ENCODE measurements at regions not wholly inside any gene's neighbourhood (a gene's known extent, or its start where the extent isn't known, plus 50 kb on each side); places are given as distances from the start of the nearest gene placed in this dataset.

DNA sequence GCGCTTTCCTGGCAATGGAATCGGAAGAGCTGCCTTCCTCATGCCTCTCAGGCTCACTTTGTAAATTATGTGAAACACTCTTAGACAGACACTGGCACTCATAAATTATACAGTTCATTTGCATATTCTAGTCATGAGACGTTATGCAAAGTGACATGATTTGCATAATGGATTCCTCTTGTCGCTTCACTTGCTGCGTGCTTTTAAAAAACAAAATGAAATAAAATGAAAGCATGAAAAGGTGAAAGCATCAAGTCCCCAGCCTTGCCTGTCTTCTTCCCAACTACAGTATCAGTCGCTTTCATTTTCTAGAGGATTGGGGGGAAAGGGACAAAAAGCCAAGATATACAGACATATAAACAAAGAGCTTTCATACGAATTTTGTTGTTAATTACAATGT, 252.8 kb upstream of the PMFBP1 start:
- Histone ChIP-seq H3K27me3 (ENCODE audit: insufficient read depth, low read depth) (no peaks in the 10 kb centered on the region), H3K9ac (no peak overlapping the region), H3K4me3 (IDR thresholded peaks at IDR 0.05; ENCODE audit: insufficient read depth, low read depth, low read length) (no peak overlapping the region), H4K20me1 (ENCODE audit: insufficient read depth) (no peaks in the 10 kb centered on the region), H3K79me2 (ENCODE audit: insufficient read depth, low read depth) (no peaks in the 10 kb centered on the region), H2AFZ (ENCODE audit: low read depth) (no peak overlapping the region), H3K4me1 (ENCODE audit: low read depth, poor library complexity, severe bottlenecking) (no peaks in the 10 kb centered on the region), H3K27ac (no peak overlapping the region), H3K4me2 (no peak overlapping the region), H3K36me3 (ENCODE audit: insufficient read depth) (no peaks in the 10 kb centered on the region)
- TF ChIP-seq, protein P1, sequence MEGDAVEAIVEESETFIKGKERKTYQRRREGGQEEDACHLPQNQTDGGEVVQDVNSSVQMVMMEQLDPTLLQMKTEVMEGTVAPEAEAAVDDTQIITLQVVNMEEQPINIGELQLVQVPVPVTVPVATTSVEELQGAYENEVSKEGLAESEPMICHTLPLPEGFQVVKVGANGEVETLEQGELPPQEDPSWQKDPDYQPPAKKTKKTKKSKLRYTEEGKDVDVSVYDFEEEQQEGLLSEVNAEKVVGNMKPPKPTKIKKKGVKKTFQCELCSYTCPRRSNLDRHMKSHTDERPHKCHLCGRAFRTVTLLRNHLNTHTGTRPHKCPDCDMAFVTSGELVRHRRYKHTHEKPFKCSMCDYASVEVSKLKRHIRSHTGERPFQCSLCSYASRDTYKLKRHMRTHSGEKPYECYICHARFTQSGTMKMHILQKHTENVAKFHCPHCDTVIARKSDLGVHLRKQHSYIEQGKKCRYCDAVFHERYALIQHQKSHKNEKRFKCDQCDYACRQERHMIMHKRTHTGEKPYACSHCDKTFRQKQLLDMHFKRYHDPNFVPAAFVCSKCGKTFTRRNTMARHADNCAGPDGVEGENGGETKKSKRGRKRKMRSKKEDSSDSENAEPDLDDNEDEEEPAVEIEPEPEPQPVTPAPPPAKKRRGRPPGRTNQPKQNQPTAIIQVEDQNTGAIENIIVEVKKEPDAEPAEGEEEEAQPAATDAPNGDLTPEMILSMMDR (conservative IDR thresholded peaks at IDR 0.05; ENCODE audit: low read depth, low read length) = no peak

DNA sequence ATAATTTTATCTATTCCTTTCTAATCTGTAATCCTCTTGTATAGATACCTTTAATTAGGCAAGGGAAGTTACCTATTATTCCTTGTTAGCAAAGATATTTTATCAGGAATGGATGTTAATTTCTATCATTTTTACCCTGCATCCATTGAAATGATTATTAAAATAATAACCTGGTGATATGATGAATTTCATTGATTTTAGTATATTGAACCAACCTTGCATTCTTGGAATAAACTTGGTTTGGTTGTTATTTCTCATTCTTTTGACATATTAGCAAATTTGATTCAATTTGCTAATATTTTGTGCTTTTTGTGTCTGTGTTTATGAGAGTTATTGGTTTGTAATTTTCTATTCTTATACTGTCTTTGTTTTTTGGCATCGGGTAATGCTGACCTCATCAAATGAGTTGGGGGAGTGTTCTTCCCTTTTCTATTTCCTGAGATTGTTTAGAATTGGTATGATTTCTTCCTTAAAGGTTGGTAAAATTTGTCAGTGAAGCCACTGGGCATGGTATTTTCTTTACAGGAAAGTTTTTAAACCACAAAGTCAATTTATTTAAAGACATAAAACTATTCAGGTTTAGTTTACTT, 250.4 kb upstream of the PMFBP1 start:
- H3K79me2 ChIP-seq (ENCODE audit: insufficient read depth, low read depth) = no peaks in the 10 kb centered on the region
- H3K4me2 ChIP-seq = no peak overlapping the region
- H3K9ac ChIP-seq = no peak overlapping the region
- no peak overlapping the region for H3K4me3 ChIP-seq (IDR thresholded peaks at IDR 0.05; ENCODE audit: insufficient read depth, low read depth, low read length)
- H2AFZ ChIP-seq (ENCODE audit: low read depth) = no peak overlapping the region
- TF ChIP-seq, protein P1 (conservative IDR thresholded peaks at IDR 0.05; ENCODE audit: low read depth, low read length) = no peak
- H3K27me3 ChIP-seq (ENCODE audit: insufficient read depth, low read depth) = no peaks in the 10 kb centered on the region
- H3K4me1 ChIP-seq (ENCODE audit: low read depth, poor library complexity, severe bottlenecking) = no peaks in the 10 kb centered on the region
- no peak overlapping the region for H3K27ac ChIP-seq
- H4K20me1 ChIP-seq (ENCODE audit: insufficient read depth) = no peaks in the 10 kb centered on the region
- no peaks in the 10 kb centered on the region for H3K36me3 ChIP-seq (ENCODE audit: insufficient read depth)

DNA sequence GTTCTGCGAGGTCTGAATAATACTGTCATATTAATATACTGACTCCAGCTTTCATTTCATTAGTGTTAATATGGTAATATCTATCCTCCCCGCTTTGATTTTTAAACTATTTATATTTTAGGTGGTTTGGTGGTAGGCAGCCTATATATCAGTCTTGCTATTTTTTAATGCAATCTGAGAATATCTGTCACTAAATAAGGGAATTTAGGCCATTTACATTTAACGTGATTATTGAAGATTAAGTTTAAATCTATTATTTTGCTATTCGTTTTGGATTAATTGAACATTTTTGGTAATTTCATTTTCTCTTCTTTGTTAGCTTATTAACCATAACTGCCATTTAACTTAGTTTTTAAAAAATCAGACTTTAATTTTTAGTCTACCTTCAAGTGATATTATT, 247.7 kb upstream of the PMFBP1 start:
- TF ChIP-seq, protein P1 (conservative IDR thresholded peaks at IDR 0.05; ENCODE audit: low read depth, low read length) = no peak

DNA sequence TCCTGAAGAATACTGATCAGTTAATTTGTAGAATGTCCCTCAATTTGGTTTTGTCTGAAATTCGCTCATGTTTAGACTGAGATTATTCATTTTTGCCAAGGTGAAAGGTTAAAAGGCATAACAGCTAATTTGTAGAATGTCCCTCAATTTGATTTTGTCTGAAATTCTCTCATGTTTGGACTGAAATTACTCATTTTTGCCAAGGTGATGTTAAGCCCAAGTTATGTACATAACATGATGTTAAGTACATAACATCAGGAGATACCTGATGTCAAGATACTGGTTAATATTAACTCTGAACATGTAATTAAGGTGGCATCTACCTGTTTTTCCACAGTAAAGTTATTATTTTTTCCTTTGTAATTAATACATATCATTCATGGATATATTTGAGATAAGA, 243.4 kb upstream of the PMFBP1 start:
- TF ChIP-seq, protein P1 (conservative IDR thresholded peaks at IDR 0.05; ENCODE audit: low read depth, low read length) = no peak
- no peaks in the 10 kb centered on the region for H3K27me3 ChIP-seq (ENCODE audit: insufficient read depth, low read depth)
- H3K4me3 ChIP-seq (IDR thresholded peaks at IDR 0.05; ENCODE audit: insufficient read depth, low read depth, low read length) = no peak overlapping the region
- H3K27ac ChIP-seq = no peak overlapping the region
- no peak overlapping the region for H2AFZ ChIP-seq (ENCODE audit: low read depth)
- H3K9ac ChIP-seq = no peak overlapping the region
- no peaks in the 10 kb centered on the region for H4K20me1 ChIP-seq (ENCODE audit: insufficient read depth)
- no peaks in the 10 kb centered on the region for H3K4me1 ChIP-seq (ENCODE audit: low read depth, poor library complexity, severe bottlenecking)
- H3K4me2 ChIP-seq = no peak overlapping the region
- H3K36me3 ChIP-seq (ENCODE audit: insufficient read depth) = no peaks in the 10 kb centered on the region
- H3K79me2 ChIP-seq (ENCODE audit: insufficient read depth, low read depth) = no peaks in the 10 kb centered on the region

More for the DNA sequence above, 247.7 kb upstream of the PMFBP1 start:
- H3K4me3 ChIP-seq (IDR thresholded peaks at IDR 0.05; ENCODE audit: insufficient read depth, low read depth, low read length) = no peak overlapping the region
- H3K79me2 ChIP-seq (ENCODE audit: insufficient read depth, low read depth) = no peaks in the 10 kb centered on the region
- no peak overlapping the region for H3K27ac ChIP-seq
- H3K4me2 ChIP-seq = no peak overlapping the region
- no peaks in the 10 kb centered on the region for H3K36me3 ChIP-seq (ENCODE audit: insufficient read depth)
- H4K20me1 ChIP-seq (ENCODE audit: insufficient read depth) = no peaks in the 10 kb centered on the region
- H3K9ac ChIP-seq = no peak overlapping the region
- H2AFZ ChIP-seq (ENCODE audit: low read depth) = no peak overlapping the region
- H3K4me1 ChIP-seq (ENCODE audit: low read depth, poor library complexity, severe bottlenecking) = no peaks in the 10 kb centered on the region
- no peaks in the 10 kb centered on the region for H3K27me3 ChIP-seq (ENCODE audit: insufficient read depth, low read depth)
